ENCODE measurements at regions not wholly inside any gene's neighbourhood (a gene's known extent, or its start where the extent isn't known, plus 50 kb on each side); places are given as distances from the start of the nearest gene placed in this dataset.

DNA sequence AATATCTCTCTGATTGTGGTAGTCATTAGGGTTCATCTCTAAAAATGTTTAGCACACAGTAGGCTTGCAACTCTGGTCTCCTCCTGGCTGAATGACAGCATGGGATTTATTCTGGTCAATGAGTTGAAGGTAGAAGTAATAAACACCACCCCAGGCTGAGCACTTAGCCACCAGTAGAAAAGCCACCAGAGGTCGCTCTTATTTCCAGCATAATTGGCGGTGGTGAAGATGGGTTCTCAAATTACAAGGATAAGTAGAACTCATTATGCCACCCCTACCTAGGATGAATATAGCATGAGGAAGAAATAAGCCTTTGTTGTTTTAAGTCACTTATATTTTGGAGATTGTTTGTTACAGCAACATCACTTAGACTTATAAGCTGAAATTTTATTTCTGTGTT, 302.7 kb downstream of the GPM6A start:
- TF ChIP-seq CEBPB (IDR thresholded peaks at IDR 0.05; ENCODE audit: low read depth, low read length) (no peak), TAF1 (IDR thresholded peaks at IDR 0.05; ENCODE audit: low read depth, low read length) (no peak), CTCF (IDR thresholded peaks at IDR 0.05; ENCODE audit: control extremely low read depth in 1 of 3, insufficient read depth in 1 of 3, low read depth in 1 of 3, low read length in 3 of 3) (peak in 2 of 3 experiments; percentile 58 to 72; a peak in 3 of 4 replicates), EZH2 (IDR thresholded peaks at IDR 0.05; ENCODE audit: low read depth, low read length, severe bottlenecking) (no peak), POLR2A (IDR thresholded peaks at IDR 0.05; ENCODE audit: control extremely low read depth in 1 of 2, low read depth in 2 of 2, low read length in 2 of 2) (no peak), E2F6 (IDR thresholded peaks at IDR 0.05) (no peak), SUZ12 (IDR thresholded peaks at IDR 0.05; ENCODE audit: low read length) (no peak)

Data from H1 (cell line).